Glutamatergic neuron (in vitro differentiated cells): ENCODE measurements at regions not wholly inside any gene's neighbourhood (a gene's known extent, or its start where the extent isn't known, plus 50 kb on each side); places are given as distances from the start of the nearest gene placed in this dataset.

ENCODE experiments used
- DNase-seq: peaks from one replicate; pipeline ENCODE4 v3.0.0; 2022
- H3K27ac Mint-ChIP-seq: one replicate; pipeline ENCODE4 v1.8.0; 2020; ENCODE audit warnings: mild to moderate bottlenecking, mixed read lengths, inconsistent platforms; ENCODE audit not compliant: unreplicated experiment
- H3K27me3 Mint-ChIP-seq: one replicate; pipeline ENCODE4 v1.8.0; 2020; ENCODE audit warnings: mild to moderate bottlenecking, moderate library complexity, mixed read lengths, inconsistent platforms; ENCODE audit not compliant: unreplicated experiment
- H3K36me3 Mint-ChIP-seq: one replicate; pipeline ENCODE4 v1.8.0; 2020; ENCODE audit warnings: mild to moderate bottlenecking, mixed read lengths, inconsistent platforms; ENCODE audit not compliant: unreplicated experiment
- H3K4me1 Mint-ChIP-seq: one replicate; pipeline ENCODE4 v1.8.0; 2020; ENCODE audit warnings: mild to moderate bottlenecking, low read depth, mixed read lengths, inconsistent platforms; ENCODE audit not compliant: unreplicated experiment
- H3K4me3 Mint-ChIP-seq: one replicate; pipeline ENCODE4 v1.8.0; 2020; ENCODE audit warnings: mild to moderate bottlenecking, mixed read lengths, inconsistent platforms; ENCODE audit not compliant: unreplicated experiment
- H3K9me3 Mint-ChIP-seq: one replicate; pipeline ENCODE4 v1.8.0; 2020; ENCODE audit warnings: mild to moderate bottlenecking, moderate library complexity, mixed read lengths, inconsistent platforms; ENCODE audit not compliant: unreplicated experiment
- TF ChIP-seq, protein P1 (sequence below): fragments of 200-600 bp; sonication (generic); IDR thresholded peaks from one replicate; pipeline ENCODE4 v1.5.0; 2021; ENCODE audit not compliant: partially characterized antibody, unreplicated experiment

GRCh38 chr20:9911519-9911918, 72.6 kb upstream of the PAK5 start:
- no peak for DNase-seq
- Mint-ChIP-seq H3K4me1 (no peaks in the 10 kb centered on the region), H3K36me3 (no peaks in the 10 kb centered on the region), H3K9me3 (no peaks in the 10 kb centered on the region), H3K27me3 (no peaks in the 10 kb centered on the region), H3K27ac (no peak overlapping the region), H3K4me3 (no peak overlapping the region)
- TF ChIP-seq, protein P1, sequence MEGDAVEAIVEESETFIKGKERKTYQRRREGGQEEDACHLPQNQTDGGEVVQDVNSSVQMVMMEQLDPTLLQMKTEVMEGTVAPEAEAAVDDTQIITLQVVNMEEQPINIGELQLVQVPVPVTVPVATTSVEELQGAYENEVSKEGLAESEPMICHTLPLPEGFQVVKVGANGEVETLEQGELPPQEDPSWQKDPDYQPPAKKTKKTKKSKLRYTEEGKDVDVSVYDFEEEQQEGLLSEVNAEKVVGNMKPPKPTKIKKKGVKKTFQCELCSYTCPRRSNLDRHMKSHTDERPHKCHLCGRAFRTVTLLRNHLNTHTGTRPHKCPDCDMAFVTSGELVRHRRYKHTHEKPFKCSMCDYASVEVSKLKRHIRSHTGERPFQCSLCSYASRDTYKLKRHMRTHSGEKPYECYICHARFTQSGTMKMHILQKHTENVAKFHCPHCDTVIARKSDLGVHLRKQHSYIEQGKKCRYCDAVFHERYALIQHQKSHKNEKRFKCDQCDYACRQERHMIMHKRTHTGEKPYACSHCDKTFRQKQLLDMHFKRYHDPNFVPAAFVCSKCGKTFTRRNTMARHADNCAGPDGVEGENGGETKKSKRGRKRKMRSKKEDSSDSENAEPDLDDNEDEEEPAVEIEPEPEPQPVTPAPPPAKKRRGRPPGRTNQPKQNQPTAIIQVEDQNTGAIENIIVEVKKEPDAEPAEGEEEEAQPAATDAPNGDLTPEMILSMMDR: no peak

- Mint-ChIP-seq H3K9me3 (no peaks in the 10 kb centered on the region), H3K27me3 (no peaks in the 10 kb centered on the region), H3K27ac (no peak overlapping the region), H3K4me1 (no peaks in the 10 kb centered on the region), H3K4me3 (no peak overlapping the region), H3K36me3 (no peaks in the 10 kb centered on the region)
- TF ChIP-seq, protein P1: no peak
- no peak for DNase-seq
These were observed 70.3 kb upstream of the PAK5 start for GRCh38 chr20:9909167-9909566.

GRCh38 chr20:9903048-9903655, 64.3 kb upstream of the PAK5 start:
- H3K27ac Mint-ChIP-seq: no peak overlapping the region
- peak; percentile 33 for DNase-seq
- TF ChIP-seq, protein P1: peak; percentile 76
- no peaks in the 10 kb centered on the region for H3K27me3 Mint-ChIP-seq
- H3K9me3 Mint-ChIP-seq: no peaks in the 10 kb centered on the region
- no peaks in the 10 kb centered on the region for H3K36me3 Mint-ChIP-seq
- peaks cover 11% of the 10 kb centered on the region for H3K4me1 Mint-ChIP-seq
- H3K4me3 Mint-ChIP-seq: no peak overlapping the region

DNA sequence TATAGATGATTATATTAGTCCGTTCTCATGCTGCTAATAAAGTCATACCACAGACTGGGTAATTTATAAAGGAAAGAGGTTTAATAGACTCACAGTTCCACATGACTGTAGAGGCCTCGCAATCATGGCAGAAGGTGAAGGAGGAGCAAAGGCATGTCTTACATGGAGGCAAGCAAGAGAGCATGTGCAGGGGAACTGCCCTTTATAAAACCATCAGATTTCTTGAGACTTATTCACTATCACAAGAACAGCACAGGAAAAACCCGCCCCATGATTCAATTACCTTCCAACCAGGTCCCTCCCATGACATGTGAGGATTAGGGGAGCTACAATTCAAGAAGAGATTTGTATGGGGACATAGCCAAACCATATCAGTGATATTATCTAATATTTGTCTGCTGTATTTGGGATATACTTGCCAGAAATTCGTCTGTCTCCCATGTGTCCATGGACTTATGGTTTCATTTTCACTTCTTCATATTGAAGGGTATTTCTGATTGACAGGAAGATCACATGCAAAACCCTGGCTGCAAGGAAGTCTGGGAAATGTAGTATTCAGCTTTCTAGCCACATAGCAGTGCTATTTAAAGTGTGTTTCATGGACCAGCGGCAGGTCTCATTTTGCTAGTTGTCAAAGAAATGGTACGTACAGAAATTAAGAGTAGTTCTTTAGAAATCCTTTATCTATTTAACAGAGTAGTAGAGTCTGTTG, 50.5 kb upstream of the PAK5 start:
- peaks cover 8% of the 10 kb centered on the region for H3K36me3 Mint-ChIP-seq
- H3K27me3 Mint-ChIP-seq: no peaks in the 10 kb centered on the region
- peaks cover 2% of the 10 kb centered on the region for H3K9me3 Mint-ChIP-seq
- TF ChIP-seq, protein P1: no peak
- H3K4me1 Mint-ChIP-seq: no peaks in the 10 kb centered on the region
- H3K4me3 Mint-ChIP-seq: no peak overlapping the region
- no peak for DNase-seq
- H3K27ac Mint-ChIP-seq: no peak overlapping the region
